ENCODE measurements at regions not wholly inside any gene's neighbourhood (a gene's known extent, or its start where the extent isn't known, plus 50 kb on each side); places are given as distances from the start of the nearest gene placed in this dataset.

DNA sequence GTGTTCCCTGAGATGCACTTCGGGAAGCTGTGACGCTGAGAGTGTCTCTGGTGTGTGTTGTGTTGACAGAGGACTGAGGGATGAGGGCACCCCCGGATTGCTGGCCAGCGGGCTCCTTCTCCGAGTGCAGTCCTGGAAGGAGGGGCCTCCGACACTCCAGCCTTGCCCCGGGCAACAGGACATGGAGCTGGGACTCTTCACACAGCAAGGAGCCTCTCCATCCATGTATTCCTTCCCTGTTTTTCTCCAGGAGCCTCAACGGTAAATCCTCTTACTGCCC lies 61.3 kb downstream of the SOX1 start:
- TF ChIP-seq CTCF (IDR thresholded peaks at IDR 0.05; ENCODE audit: insufficient read depth, low read depth, low read length) (no peak), EZH2 (IDR thresholded peaks at IDR 0.05; ENCODE audit: insufficient read depth, low read length) (no peak)

Data from astrocyte (in vitro differentiated cells and primary cell).